ENCODE measurements at regions not wholly inside any gene's neighbourhood (a gene's known extent, or its start where the extent isn't known, plus 50 kb on each side); places are given as distances from the start of the nearest gene placed in this dataset.

DNA sequence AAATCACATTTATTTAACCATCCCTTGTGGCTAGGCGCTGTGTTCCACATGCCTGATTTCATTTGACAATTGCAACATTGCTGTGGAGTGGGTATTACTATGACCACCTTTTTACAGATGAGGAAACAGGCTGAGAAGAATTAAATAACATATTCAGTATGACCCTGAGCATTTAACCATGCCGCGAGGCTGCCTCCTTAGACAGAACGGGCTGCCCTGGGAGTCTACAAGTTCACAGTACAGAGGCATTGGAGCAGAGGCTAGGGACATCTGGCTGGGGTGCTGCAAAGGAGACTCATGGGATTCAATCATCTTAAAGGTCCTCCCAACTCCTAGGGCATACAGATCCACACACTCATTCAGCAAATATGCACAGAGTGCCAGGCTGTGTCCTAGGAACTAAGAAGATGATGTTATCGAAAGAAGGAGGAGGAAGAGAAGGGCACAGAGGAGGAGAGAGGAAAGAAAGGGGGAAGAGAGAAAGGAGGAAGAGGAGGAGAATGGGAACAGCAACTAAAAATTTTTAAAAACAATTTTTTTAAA lies 164.7 kb upstream of the CCND2 start:
- DNase-seq (ENCODE audit: low read depth): no peak

DNA sequence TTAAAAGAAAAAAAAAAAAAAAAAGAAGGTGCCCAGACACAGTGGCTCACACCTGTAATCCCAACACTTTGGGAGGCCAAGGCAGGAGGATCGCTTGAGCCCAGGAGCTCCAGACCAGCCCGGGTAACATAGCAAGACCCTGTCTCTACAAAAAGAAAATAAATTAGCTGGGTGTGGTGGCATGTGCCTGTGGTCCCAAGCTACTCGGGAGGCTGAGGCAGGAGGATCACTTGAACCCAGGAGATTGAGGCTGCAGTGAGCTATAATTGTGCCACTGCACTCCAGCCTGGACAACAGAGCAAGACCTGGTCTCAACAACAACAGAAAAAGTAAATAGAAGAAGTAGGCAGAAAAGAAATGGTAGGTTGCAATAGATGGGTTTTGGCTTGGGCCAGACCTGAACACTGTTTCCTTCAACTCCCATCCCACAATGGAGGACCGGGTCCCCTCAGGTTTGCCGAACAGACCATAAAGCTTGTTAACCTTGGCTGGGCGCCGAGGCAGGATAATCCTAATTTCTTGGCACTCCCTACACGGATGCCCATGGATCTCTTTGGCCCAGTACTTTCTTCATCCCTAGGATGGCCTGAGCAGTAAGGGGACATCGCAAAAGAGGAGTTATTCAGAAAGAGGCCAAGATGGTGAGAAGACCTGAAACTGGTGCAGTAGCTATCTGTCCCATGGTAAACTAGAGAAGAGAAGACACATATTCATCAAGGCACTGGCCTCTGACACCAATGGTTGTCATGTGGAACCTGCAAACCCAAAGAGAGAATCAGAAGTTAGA lies 165.5 kb upstream of the CCND2 start:
- no peak for DNase-seq (ENCODE audit: low read depth)

DNA sequence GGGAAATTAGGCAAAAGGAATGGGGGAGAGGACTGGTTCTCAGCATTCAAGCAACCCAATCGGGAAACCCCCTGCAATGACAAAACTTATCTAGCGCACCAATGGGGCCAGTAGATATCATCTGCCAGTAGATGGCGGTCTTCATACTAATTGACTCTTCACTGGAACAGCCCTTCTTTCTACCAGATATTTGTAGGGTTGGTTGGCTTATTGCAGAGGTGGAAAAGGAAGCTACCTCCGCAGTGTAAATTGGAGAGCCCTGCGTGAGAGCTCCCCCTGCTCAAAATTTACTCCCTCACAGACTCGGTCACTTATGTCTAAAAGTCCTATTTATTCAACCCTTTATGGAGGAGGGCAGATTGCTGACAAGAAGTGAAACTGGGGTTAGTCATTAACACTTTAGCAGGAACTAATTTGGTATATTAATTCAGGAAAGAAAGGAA lies 166.1 kb upstream of the CCND2 start:
- DNase-seq (ENCODE audit: low read depth): peak; percentile 75

DNA sequence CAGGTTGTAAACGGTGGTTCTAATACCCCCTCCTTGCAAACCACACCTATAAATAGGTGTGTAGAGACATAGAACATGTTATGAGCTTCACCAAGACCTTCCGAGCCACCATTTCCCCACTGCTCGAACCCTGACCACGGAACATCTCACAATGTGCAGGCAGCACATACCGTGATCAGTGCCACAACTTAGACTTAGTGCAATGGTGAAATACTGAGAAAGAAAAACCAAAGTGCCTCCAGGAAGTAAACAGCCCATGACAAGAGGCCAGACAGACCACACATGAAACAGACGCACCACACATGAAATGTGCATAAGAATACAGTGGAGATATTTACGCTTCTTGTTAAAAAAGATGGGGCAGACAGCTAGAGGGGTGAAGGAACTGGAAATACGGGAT lies 166.9 kb upstream of the CCND2 start:
- DNase-seq (ENCODE audit: low read depth): no peak

DNA sequence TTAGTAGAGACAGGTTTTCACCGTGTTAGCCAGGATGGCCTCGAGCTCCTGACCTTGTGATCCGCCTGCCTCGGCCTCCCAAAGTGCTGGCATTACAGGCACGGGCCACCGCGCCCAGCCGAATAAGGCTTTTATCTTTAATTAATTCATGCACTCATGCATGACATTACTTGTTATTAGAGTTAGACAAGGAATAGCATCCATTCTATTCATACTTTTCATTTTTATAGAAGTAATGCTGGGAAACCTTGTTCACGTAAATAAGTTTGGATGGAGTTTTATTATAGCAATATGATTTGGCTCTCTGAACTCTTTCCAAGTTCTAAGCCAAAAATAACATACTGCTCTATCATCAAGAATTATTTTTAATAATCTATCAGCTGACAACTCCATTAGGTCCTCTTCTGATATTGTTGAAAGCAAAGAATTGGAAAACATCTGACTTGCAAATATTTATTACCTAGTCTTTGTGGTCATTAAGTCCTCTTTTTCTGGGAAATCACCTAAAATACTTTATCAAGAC lies 168.8 kb upstream of the CCND2 start:
- no peak for DNase-seq (ENCODE audit: low read depth)

DNA sequence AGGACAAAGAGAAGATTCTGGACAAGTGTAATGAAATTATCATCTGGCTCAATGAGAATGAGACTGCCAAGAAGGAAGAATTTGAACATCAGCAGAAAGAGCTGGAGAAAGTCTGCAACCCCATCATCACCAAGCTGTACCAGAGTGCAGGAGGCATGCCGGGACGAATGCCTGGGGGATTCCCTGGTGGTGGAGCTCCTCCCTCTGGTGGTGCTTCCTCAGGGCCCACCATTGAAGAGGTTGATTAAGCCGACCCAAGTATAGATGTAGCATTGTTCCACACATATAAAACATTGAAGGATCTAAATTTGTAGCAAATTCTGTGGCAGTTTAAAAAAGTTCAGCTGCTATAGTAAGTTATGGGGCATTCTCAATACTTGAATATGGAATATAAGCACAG lies 174.3 kb upstream of the CCND2 start:
- DNase-seq (ENCODE audit: low read depth): no peak

DNA sequence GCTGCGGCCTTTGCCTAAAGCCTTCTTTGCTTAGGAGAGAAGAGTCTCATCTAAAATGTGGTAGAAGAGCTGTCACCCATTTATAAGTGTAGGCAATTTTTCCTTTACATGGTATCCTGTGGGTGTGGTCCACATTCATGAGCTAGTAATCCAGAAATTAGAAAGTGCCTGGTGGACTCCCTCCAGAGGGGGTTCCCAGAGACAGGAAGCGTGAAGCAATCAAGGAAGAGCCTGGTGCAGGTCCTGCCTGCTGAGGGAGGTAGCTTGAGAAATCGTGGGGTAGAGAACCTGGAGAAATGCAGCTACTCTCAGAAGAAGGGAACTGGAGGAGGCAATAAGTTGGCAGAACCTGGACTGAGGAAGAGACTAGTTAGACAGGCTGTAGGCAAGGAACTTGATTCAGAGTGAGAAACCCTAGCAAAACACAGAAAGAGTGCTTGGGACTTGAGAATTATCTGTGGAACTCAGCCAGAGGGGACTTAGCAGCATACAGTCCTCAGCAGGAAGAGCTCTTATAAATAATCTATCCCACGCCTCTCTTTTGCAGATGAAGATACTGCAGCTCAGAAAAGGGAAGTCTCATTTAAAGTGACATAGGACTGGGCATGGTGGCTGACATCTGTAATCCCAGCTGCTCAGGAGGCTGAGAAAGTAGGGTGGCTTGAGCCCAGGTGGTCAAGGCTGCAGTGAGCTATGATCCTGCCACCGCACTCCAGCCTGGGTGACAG lies 182.4 kb upstream of the CCND2 start:
- no peak for DNase-seq (ENCODE audit: low read depth)

DNA sequence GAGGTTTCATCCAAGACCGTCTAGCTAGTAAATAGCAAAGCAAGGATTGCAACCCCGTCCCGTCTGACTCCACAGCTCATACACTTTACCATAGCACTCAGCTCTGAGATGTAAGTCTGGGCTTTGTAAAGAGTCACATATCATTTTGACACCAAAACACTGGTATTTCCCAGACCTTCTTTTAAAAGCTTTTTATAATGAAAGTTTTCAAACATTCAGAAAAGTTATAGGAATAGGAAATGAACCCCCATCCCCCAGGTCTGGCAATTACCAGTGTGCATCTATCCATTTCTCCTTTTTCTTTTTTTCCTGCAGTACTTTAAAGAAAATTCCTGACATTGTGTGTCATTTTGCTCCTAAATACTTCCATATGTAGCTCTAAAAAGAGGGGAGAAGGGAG lies 183.6 kb upstream of the CCND2 start:
- DNase-seq (ENCODE audit: low read depth): no peak

DNA sequence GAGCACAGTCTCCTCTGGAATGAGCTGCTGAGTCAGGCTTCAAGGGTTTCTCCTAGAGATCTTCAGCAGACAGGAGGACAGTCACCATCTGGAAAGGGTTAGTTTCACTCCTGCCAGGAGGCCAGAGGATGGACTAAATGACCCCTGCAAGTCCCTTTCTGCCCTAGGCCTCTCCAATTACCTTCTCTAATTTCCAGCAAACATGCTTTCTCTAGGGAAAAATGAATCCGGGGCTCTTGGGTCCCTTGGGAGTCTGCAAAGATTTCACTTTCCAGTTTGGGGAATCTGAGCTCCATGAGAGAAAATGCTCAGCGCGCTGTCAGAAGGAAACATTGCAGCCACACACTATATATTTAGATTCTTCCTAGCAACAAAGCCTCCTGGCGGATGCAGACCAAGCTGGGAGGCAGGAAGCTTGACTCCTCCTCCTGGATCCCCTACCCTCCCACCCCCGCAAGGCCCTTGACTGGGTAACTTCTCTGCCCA lies 184.4 kb upstream of the CCND2 start:
- peak; percentile 38 for DNase-seq (ENCODE audit: low read depth)

DNA sequence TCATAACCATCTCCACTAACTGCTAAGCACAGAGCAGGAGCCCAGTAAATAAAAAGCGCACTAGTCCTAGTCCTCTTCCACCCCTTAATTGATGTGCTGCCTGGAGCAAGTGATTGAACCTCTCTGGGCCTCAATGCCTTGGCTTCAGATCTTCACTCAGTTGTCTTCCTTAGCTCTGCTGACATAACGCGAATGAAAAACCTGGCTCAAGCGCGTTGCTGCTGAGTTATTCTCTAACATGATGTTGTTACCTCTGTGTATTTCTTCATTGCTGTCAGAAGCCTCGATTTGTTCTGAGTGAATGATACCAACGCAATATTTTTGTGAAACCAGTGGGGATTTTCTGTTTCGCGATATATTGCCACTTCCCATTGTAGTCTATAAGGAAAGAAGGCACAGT lies 185.1 kb upstream of the CCND2 start:
- no peak for DNase-seq (ENCODE audit: low read depth)

DNA sequence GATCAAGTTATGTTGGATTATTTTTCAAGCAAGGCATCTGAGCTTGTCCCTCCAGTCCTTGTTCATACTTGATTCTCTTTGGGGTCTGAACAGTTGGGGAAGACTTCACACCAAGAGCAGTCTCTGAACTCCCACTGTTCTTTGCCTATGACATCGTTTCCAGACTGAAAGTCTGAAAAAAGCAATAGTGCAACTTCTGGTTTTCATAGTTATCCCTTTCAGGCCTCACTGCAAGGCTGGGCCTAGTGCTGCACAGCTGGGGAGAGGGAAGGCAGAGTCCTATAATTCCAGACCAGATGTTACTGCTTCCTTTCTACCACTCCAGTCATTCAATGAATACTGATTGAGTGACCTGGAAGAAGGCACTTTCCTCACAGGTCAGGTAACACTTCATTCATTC lies 187.1 kb upstream of the CCND2 start:
- no peak for DNase-seq (ENCODE audit: low read depth)

DNA sequence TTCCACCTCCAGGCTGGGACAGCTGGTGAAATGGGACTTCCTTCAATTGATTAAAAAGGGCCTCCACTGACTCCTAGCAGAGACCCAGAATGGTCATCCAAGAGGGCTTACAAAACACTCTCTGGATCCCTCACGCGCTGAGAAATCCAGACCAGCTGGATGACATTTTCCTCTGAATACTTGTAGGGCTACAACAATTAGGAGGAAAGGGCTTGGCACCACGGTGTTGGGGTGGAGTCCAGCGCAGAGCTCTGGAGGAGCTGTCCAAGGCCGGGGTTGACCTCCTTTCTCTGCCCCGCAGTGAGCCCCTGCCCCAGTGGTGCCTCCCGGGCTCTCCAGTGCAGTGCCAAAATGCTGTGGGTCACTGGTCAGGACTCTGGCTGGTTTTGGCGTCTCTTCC lies 189.0 kb upstream of the CCND2 start:
- no peak for DNase-seq (ENCODE audit: low read depth)

DNA sequence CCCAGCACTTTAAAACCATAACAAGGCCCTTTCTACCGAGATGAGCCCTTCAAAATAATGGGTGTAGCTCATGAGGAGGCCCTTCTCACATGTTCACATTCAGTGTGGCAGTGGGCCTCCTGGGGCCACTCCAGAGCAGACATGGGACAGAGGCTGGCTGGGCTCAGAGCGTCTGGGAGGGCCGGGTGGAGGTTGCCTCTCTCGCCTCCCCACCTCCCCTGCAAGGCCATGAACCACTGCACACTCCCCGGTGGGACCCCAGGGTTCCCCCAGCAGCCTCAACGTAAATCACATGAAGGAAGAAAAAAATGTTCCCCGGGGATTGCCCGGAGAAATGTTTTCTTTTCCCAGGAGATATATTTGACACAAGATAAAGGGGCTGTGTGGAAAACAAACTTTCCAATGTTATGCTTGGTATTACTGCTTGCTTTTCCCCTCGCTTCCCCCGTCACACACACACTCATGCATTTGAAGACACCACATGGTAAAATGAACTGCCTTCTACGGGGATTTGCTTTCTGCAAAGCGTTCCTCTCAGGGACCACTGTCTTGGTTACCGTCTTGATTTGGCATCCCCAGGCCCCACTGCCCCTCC lies 190.7 kb upstream of the CCND2 start:
- no peak for DNase-seq (ENCODE audit: low read depth)

DNA sequence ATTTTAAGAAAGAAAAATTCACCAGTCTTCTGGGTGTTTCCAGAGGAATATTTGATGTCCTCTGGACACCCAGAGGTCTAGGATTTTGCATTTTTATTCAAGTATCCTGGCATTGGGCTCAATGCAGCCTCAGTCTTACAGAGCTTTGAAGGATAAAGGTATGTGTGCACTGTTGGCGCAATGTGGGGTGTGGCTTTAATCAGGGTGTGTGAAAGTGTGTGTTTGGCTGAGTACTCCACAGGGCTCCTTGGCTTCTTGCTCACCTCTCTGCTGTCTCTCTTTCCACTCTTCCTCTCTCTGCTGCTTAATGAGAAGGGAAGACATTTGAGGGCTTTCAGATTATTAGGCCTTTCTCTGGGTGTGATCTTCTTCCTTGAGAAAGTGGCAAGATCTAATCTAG lies 193.3 kb upstream of the CCND2 start:
- DNase-seq (ENCODE audit: low read depth): no peak

DNA sequence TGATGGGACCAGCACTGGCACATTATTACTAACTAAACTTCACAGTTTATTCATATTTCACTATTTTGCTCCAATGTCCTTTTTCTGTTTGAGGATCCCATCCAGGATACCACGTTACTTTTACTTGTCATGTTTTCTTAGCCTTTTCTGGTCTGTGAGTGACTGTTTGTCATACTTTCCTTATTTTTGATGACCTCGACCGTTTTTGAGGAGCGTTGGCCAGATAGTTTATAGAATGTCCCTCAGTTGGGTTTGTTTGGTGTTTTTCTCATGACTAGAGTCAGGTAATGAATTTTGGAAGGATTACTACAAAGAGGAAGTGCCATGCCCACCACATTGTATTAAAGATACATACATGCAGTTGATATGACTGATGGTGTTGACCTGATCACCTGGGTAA lies 199.4 kb upstream of the CCND2 start:
- DNase-seq (ENCODE audit: low read depth): no peak

DNA sequence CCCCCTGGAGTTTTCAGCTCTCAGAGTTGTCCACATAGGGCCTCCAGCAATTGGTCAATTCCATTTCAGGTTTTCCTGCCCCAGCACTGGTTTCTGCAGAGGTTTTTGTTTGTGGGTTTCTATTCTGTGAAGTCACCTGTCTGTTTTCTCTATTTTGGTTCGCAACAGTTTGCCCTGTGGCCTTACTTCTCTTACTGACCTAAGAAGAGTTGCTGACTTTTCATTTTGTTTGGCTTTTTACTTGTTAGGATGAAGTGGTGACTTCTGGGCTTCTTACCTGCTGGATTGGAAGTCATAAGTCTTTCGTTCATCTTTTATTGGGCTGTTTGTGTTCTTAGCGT lies 196.4 kb upstream of the PARP11 start:
- peak; percentile 7 for DNase-seq (ENCODE audit: low read depth)

DNA sequence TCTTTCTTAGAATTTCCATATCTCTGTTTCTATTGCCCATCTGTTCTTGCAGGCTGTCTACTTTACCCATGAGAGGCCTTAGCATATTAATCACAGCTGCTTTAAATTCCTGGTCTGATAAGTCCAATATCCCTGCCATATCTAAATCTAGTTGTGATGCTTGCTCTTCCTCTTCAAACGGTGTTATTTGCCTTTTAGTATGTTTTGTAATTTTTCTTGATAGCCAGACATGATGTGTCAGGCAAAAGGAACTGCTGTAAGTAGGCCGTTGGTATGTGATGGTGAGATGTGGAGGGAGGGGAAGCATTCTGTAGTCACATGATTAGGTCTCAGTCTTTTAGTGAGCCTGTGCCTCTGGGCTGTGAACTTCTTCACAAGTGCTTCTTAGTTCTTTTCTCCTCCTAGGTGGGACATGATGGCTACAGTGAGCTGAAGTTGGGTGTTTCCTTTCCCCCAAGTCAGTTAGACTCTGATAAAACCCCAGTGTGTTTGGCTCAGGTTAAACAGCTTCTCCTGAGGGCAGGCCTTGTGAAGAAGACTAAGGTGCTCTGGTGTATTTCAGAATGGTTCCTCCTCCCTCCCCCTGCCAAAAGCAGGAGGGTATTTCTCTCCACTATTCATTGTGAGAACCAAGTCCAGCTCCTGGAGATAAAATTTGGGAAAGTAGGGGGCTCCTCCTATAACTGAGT lies 195.9 kb upstream of the PARP11 start:
- DNase-seq (ENCODE audit: low read depth): no peak

DNA sequence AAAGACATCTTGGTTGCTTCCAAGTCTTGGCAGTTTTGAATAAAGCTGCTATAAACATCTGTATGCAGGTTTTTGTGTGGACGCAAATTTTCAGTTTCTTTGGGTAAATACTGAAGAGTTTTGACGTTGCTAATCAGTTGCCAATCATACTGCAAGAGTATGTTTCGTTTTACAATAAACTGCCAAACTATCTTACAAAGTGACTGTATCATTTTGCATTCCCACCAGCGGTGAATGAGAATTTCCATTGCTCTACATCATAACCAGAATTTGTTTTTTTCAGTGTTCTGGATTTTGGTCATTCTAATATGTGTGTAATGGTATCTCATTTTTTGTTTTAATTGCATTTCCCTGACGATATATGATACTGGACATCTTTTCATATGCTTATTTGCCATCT lies 190.8 kb upstream of the PARP11 start:
- DNase-seq (ENCODE audit: low read depth): no peak

DNA sequence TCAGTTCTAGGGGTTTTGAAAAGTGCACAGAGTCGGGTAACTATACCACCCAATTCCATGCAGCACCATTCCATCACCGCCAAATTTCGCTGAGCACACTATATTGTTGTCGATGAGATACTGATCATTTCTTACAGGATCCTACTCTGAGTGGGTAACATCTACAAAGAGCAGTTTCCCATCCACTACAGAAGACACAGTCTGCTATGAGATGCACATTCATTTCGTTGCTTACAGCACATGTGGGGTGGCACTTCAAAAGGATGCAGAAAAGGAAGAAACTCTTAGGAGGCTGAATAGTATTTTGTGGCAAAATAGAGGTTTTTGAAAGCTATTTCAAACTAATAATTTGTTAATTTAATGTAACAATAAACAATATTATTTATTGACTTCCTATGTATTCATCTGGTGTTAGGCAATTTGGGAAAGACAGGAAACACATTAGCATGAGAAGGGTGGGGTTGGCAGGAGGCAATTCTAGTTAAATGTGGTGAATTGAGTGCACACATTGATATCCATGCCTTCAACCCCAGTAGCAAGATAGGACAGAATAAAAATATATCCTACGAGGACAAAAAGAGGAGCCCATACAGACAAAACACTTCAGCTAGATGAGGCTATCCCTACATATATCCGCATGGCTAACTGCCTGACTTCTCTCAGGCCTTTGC lies 186.8 kb upstream of the PARP11 start:
- no peak for DNase-seq (ENCODE audit: low read depth)

DNA sequence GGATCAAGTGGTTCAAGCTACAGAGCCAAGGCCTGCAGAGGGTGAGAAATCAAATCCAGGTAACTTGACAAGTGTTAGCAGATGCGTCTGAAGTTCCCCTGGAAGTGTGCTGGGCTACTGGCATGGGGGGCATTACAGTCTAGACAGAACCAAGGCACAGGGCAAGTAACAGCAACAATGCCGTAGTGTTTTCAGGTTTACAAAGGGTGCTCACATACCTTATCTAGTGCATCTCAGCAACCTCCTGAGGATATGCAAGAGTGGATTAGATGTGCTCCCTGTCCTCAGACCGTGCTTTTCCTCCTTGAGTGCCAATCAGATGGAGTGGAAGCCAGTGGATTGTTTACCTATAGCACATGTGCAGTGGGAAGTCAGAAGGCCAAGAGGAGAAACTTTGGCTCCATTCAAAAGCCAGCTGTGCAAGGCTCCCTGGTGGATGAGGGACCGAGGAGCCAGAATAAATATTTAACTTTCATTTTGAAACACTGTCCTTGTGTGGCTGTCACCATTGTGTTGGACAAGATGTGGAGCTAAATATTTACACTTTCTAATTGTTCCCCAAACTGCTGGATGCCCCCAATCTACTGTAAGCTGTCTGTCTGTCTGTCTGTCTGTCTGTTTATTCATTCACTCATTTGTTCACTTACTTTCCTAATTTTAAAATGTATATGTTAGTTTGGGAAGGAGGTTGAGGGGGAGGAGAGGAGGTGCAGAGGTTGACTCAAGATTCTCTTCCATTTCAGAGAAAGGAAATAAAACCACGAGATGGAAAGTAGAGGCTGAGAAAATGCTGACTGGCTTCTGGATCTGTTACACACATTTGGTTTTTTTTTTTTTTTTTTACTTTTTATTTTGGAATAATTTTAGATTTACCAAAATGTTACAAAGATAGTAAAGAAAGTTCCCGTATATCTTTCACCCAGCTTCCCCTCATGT lies 184.0 kb upstream of the PARP11 start:
- no peak for DNase-seq (ENCODE audit: low read depth)

Data from myocyte (in vitro differentiated cells).